HEK293T (cell line): ENCODE measurements at regions not wholly inside any gene's neighbourhood (a gene's known extent, or its start where the extent isn't known, plus 50 kb on each side); places are given as distances from the start of the nearest gene placed in this dataset.

Experiments used
- FOXM1 ChIP-seq: fragments of 450-650 bp; IDR thresholded peaks from 2 replicates; pipeline ENCODE4 v1.6.1; 2017; ENCODE audit warnings: mild to moderate bottlenecking, borderline replicate concordance
- SUZ12 ChIP-seq: fragments of 450-650 bp; IDR thresholded peaks from 2 replicates; pipeline ENCODE4 v1.6.1; 2016; ENCODE audit warnings: mild to moderate bottlenecking
- TARDBP ChIP-seq: fragments of 450-650 bp; IDR thresholded peaks from 2 replicates; pipeline ENCODE4 v1.6.1; 2016
- ZNF384 ChIP-seq: fragments of 450-650 bp; IDR thresholded peaks from 2 replicates; pipeline ENCODE4 v1.6.1; 2016

- TF ChIP-seq TARDBP (no peak), SUZ12 (no peak), FOXM1 (no peak), ZNF384 (no peak)
Observed at GRCh38 chr1:83043244-83043643, 955.7 kb downstream of the TTLL7 start.
